Adipocyte (in vitro differentiated cells): ENCODE measurements at regions not wholly inside any gene's neighbourhood (a gene's known extent, or its start where the extent isn't known, plus 50 kb on each side); places are given as distances from the start of the nearest gene placed in this dataset.

Experiments used
- DNase-seq: peaks from one replicate; pipeline ENCODE4 v3.0.0-alpha.2; 2015; ENCODE audit warnings: low read depth
- H3K27me3 ChIP-seq: replicated peaks from 2 replicates; pipeline ENCODE4 v1.7.0; 2013; ENCODE audit warnings: mild to moderate bottlenecking, low read length, moderate library complexity; ENCODE audit not compliant: control insufficient read depth, insufficient read depth
- H3K36me3 ChIP-seq: 2 replicates; pipeline ENCODE4 v1.7.0; 2013; ENCODE audit warnings: low read length, mild to moderate bottlenecking, moderate library complexity; ENCODE audit not compliant: control insufficient read depth, insufficient read depth, severe bottlenecking
- H3K4me1 ChIP-seq: 2 replicates; pipeline ENCODE4 v1.7.0; 2013; ENCODE audit warnings: mild to moderate bottlenecking, low read length, moderate library complexity; ENCODE audit not compliant: control insufficient read depth, insufficient read depth
- H3K4me3 ChIP-seq: 2 replicates; pipeline ENCODE4 v1.7.0; 2013; ENCODE audit warnings: mild to moderate bottlenecking, low read length, moderate library complexity
- H3K9ac ChIP-seq: 2 replicates; pipeline ENCODE4 v1.7.0; 2013; ENCODE audit warnings: mild to moderate bottlenecking, low read length, moderate library complexity
- H3K9me3 ChIP-seq: 2 replicates; pipeline ENCODE4 v1.7.0; 2013; ENCODE audit warnings: mild to moderate bottlenecking, low read length, moderate library complexity; ENCODE audit not compliant: control insufficient read depth

GRCh38 chr6:164034602-164035140 is 620.2 kb downstream of the QKI start:
- Histone ChIP-seq H3K36me3 (no peaks in the 10 kb centered on the region), H3K9me3 (no peaks in the 10 kb centered on the region), H3K4me3 (no peak overlapping the region), H3K4me1 (no peaks in the 10 kb centered on the region), H3K27me3 (no peaks in the 10 kb centered on the region), H3K9ac (no peak overlapping the region)
- DNase-seq = no peak

GRCh38 chr6:164025180-164025579 is 610.7 kb downstream of the QKI start:
- Histone ChIP-seq H3K9me3 (no peaks in the 10 kb centered on the region), H3K9ac (no peak overlapping the region), H3K36me3 (no peaks in the 10 kb centered on the region), H3K4me3 (no peak overlapping the region), H3K4me1 (peaks cover 3% of the 10 kb centered on the region), H3K27me3 (peaks cover 37% of the 10 kb centered on the region)
- DNase-seq = no peak

GRCh38 chr6:164023535-164023934 is 609.0 kb downstream of the QKI start:
- DNase-seq = no peak
- no peak overlapping the region for H3K4me3 ChIP-seq

GRCh38 chr6:164022632-164023031 is 608.1 kb downstream of the QKI start:
- no peak overlapping the region for H3K4me3 ChIP-seq
- H3K9me3 ChIP-seq = no peaks in the 10 kb centered on the region
- peaks cover 3% of the 10 kb centered on the region for H3K4me1 ChIP-seq
- no peak overlapping the region for H3K9ac ChIP-seq
- no peaks in the 10 kb centered on the region for H3K36me3 ChIP-seq
- no peak for DNase-seq
- peaks cover 37% of the 10 kb centered on the region for H3K27me3 ChIP-seq

More at GRCh38 chr6:164023535-164023934, 609.0 kb downstream of the QKI start:
- no peaks in the 10 kb centered on the region for H3K9me3 ChIP-seq
- no peaks in the 10 kb centered on the region for H3K36me3 ChIP-seq
- no peak overlapping the region for H3K9ac ChIP-seq
- peaks cover 37% of the 10 kb centered on the region for H3K27me3 ChIP-seq
- peaks cover 3% of the 10 kb centered on the region for H3K4me1 ChIP-seq

- Histone ChIP-seq H3K9me3 (no peaks in the 10 kb centered on the region), H3K4me3 (no peak overlapping the region), H3K4me1 (peaks cover 3% of the 10 kb centered on the region), H3K9ac (no peak overlapping the region), H3K27me3 (peaks cover 37% of the 10 kb centered on the region), H3K36me3 (no peaks in the 10 kb centered on the region)
- DNase-seq = no peak
Measured at GRCh38 chr6:164021589-164022250, 607.2 kb downstream of the QKI start.

GRCh38 chr6:164020142-164020541 is 605.6 kb downstream of the QKI start:
- no peaks in the 10 kb centered on the region for H3K36me3 ChIP-seq
- no peak for DNase-seq
- H3K9me3 ChIP-seq = no peaks in the 10 kb centered on the region
- H3K4me1 ChIP-seq = peaks cover 3% of the 10 kb centered on the region
- no peak overlapping the region for H3K9ac ChIP-seq
- H3K27me3 ChIP-seq = peaks cover 37% of the 10 kb centered on the region
- no peak overlapping the region for H3K4me3 ChIP-seq

GRCh38 chr6:164018133-164018532 is 603.6 kb downstream of the QKI start:
- no peak for DNase-seq
- H3K36me3 ChIP-seq = no peaks in the 10 kb centered on the region
- H3K4me3 ChIP-seq = no peak overlapping the region
- no peaks in the 10 kb centered on the region for H3K9me3 ChIP-seq
- peaks cover 26% of the 10 kb centered on the region for H3K27me3 ChIP-seq
- peaks cover 17% of the 10 kb centered on the region for H3K4me1 ChIP-seq
- H3K9ac ChIP-seq = no peak overlapping the region

GRCh38 chr6:164016056-164016455 is 601.5 kb downstream of the QKI start:
- H3K4me3 ChIP-seq = no peak overlapping the region

GRCh38 chr6:164015088-164015484 is 600.6 kb downstream of the QKI start:
- DNase-seq = no peak
- Histone ChIP-seq H3K9me3 (no peaks in the 10 kb centered on the region), H3K36me3 (no peaks in the 10 kb centered on the region), H3K4me3 (no peak overlapping the region), H3K9ac (no peak overlapping the region), H3K4me1 (peaks cover 17% of the 10 kb centered on the region), H3K27me3 (peaks cover 6% of the 10 kb centered on the region)

More at GRCh38 chr6:164016056-164016455, 601.5 kb downstream of the QKI start:
- Histone ChIP-seq H3K27me3 (peaks cover 14% of the 10 kb centered on the region), H3K9me3 (no peaks in the 10 kb centered on the region), H3K4me1 (peaks cover 16% of the 10 kb centered on the region), H3K36me3 (no peaks in the 10 kb centered on the region), H3K9ac (no peak overlapping the region)
- DNase-seq = no peak

GRCh38 chr6:164014346-164015087 is 600.0 kb downstream of the QKI start:
- Histone ChIP-seq H3K36me3 (no peaks in the 10 kb centered on the region), H3K27me3 (peaks cover 6% of the 10 kb centered on the region), H3K4me1 (peaks cover 17% of the 10 kb centered on the region), H3K9ac (no peak overlapping the region), H3K4me3 (no peak overlapping the region), H3K9me3 (no peaks in the 10 kb centered on the region)
- no peak for DNase-seq

GRCh38 chr6:164013480-164014208 is 599.1 kb downstream of the QKI start:
- Histone ChIP-seq H3K27me3 (peaks cover 6% of the 10 kb centered on the region), H3K9ac (no peak overlapping the region), H3K9me3 (no peaks in the 10 kb centered on the region), H3K36me3 (no peaks in the 10 kb centered on the region), H3K4me3 (no peak overlapping the region), H3K4me1 (peaks cover 17% of the 10 kb centered on the region)
- no peak for DNase-seq
